GM12878 (cell line): ENCODE measurements at regions not wholly inside any gene's neighbourhood (a gene's known extent, or its start where the extent isn't known, plus 50 kb on each side); places are given as distances from the start of the nearest gene placed in this dataset.

Experiments
- ATAC-seq: fragments of 200-7000 bp; cut with Tn5 transposase; 3 replicates; pipeline ENCODE4 v1.9.1; 2020; ENCODE audit warnings: mild to moderate bottlenecking, moderate library complexity
- BruUV-seq: library from RNA; stranded (reverse); fragments of 400-500 nt; replicated peaks from 2 replicates; lab custom pipeline; 2021; lab: Mats Ljungman, UMichigan
- CTCF ChIA-PET: fragments of 300-600 bp; sonication (Branson Sonifier 250); formaldehyde crosslinking; extraction: SDS; loops from one replicate; lab custom pipeline; 2021; ENCODE audit warnings: inconsistent platforms; lab: Yijun Ruan, JAX
- POLR2A ChIA-PET: fragments of 350-600 bp; formaldehyde crosslinking; extraction: SDS; loops from one replicate; lab custom pipeline; 2021; ENCODE audit warnings: inconsistent platforms; lab: Charles Lee
- RAD21 ChIA-PET: fragments of 300-600 bp; sonication (Branson Sonifier 250); formaldehyde crosslinking; loops from one replicate; lab custom pipeline; 2023; ENCODE audit warnings: antibody characterized with exemption; ENCODE audit not compliant: unreplicated experiment; lab: Charles Lee
- SMC1A ChIA-PET: fragments of 300-600 bp; sonication (Branson Sonifier 250); formaldehyde crosslinking; loops from one replicate; lab custom pipeline; 2023; ENCODE audit not compliant: unreplicated experiment, uncharacterized antibody; lab: Charles Lee
- DNase-seq: peaks from one replicate; pipeline ENCODE4 v3.0.0-alpha.2; 2011; ENCODE audit warnings: low read depth, low spot score
- FAIRE-seq: peaks from 3 replicates; lab custom pipeline; 2011; peaks lifted over from hg19 to GRCh38; lab: Jason Lieb, UNC
- H2AFZ ChIP-seq: 2 replicates; pipeline ENCODE4 v1.6.0; 2011; ENCODE audit warnings: low read depth, low read length, control low read depth; ENCODE audit not compliant: control insufficient read depth
- H3K27ac ChIP-seq: 2 replicates; pipeline ENCODE4 v1.5.1; 2011; ENCODE audit warnings: control low read depth; ENCODE audit not compliant: control insufficient read depth, insufficient read depth
- H3K27me3 ChIP-seq, 2 experiments: replicated peaks in 1 of 2; 2 replicates each; pipeline versions ENCODE4 v1.6.0 to v1.6.1; 2011; ENCODE audit warnings: low read length in 1 of 2; ENCODE audit not compliant: control insufficient read depth in 2 of 2, insufficient read depth in 2 of 2
- H3K36me3 ChIP-seq, 2 experiments: 2 replicates each; pipeline ENCODE4 v1.5.1; 2011; ENCODE audit warnings: low read length in 1 of 2; ENCODE audit not compliant: control insufficient read depth in 2 of 2, insufficient read depth in 2 of 2
- H3K4me1 ChIP-seq: 2 replicates; pipeline ENCODE4 v1.6.1; 2011; ENCODE audit warnings: mild to moderate bottlenecking, low read length, moderate library complexity, mixed read lengths; ENCODE audit not compliant: control insufficient read depth, insufficient read depth
- H3K4me2 ChIP-seq: 2 replicates; pipeline ENCODE4 v1.6.0; 2011; ENCODE audit warnings: control low read depth; ENCODE audit not compliant: control insufficient read depth, insufficient read depth
- H3K4me3 ChIP-seq: fragments of 200-600 bp; sonication (generic); 2 replicates; pipeline ENCODE4 v1.5.1; 2016
- H3K79me2 ChIP-seq: 2 replicates; pipeline ENCODE4 v1.6.0; 2011; ENCODE audit warnings: low read length; ENCODE audit not compliant: control insufficient read depth, insufficient read depth
- H3K9ac ChIP-seq: 2 replicates; pipeline ENCODE4 v1.8.0; 2011; ENCODE audit warnings: low read length, control low read depth, mixed read lengths; ENCODE audit not compliant: control insufficient read depth, insufficient read depth
- H3K9me3 ChIP-seq: replicated peaks from 3 replicates; pipeline ENCODE4 v1.5.1; 2011; ENCODE audit warnings: mild to moderate bottlenecking, low read length; ENCODE audit not compliant: control insufficient read depth, insufficient read depth
- H4K20me1 ChIP-seq: 2 replicates; pipeline ENCODE4 v1.6.0; 2011; ENCODE audit not compliant: control insufficient read depth, insufficient read depth
- ASH2L ChIP-seq: fragments of 300-600, 200-600 bp; sonication (generic); IDR thresholded peaks from 2 replicates; pipeline ENCODE4 v1.6.1; 2017; ENCODE audit warnings: low read depth, mild to moderate bottlenecking, borderline replicate concordance
- BRCA1 ChIP-seq: IDR thresholded peaks from 2 replicates; pipeline ENCODE4 v1.6.1; 2011; ENCODE audit warnings: low read depth, low read length, improper control_type of control experiment
- CBFB ChIP-seq: IDR thresholded peaks from 2 replicates; pipeline ENCODE4 v1.6.1; 2016; ENCODE audit warnings: antibody characterized with exemption, low read depth
- KAT2A ChIP-seq: conservative IDR thresholded peaks from 2 replicates; pipeline ENCODE4 v1.6.1; 2011; ENCODE audit warnings: low read depth, low read length; ENCODE audit not compliant: control insufficient read depth
- NR2F1 ChIP-seq: fragments of 450-650 bp; conservative IDR thresholded peaks from 2 replicates; pipeline ENCODE4 v1.6.1; 2017; ENCODE audit warnings: mild to moderate bottlenecking
- NRF1 ChIP-seq: conservative IDR thresholded peaks from 2 replicates; pipeline ENCODE4 v1.6.1; 2011; ENCODE audit warnings: mild to moderate bottlenecking, low read depth, low read length, improper control_type of control experiment
- REST ChIP-seq: IDR thresholded peaks from 2 replicates; pipeline ENCODE4 v1.6.1; 2012; ENCODE audit warnings: mild to moderate bottlenecking, low read depth, low read length
- RFX5 ChIP-seq: IDR thresholded peaks from 2 replicates; pipeline ENCODE4 v1.6.1; 2011; ENCODE audit warnings: low read depth, low read length, improper control_type of control experiment
- SIN3A ChIP-seq: IDR thresholded peaks from 2 replicates; pipeline ENCODE4 v1.6.1; 2012; ENCODE audit warnings: low read depth, low read length, improper control_type of control experiment
- SIX5 ChIP-seq: IDR thresholded peaks from 2 replicates; pipeline ENCODE4 v1.6.1; 2011; ENCODE audit warnings: mild to moderate bottlenecking, low read depth, low read length, moderate library complexity; ENCODE audit not compliant: severe bottlenecking
- SMC3 ChIP-seq: IDR thresholded peaks from 2 replicates; pipeline ENCODE4 v1.6.1; 2011; ENCODE audit warnings: low read length, improper control_type of control experiment, borderline replicate concordance
- TARDBP ChIP-seq: IDR thresholded peaks from 2 replicates; pipeline ENCODE4 v1.6.1; 2016; ENCODE audit warnings: borderline replicate concordance
- ZSCAN29 ChIP-seq: fragments of 450-650 bp; IDR thresholded peaks from 2 replicates; pipeline ENCODE4 v1.6.1; 2017; ENCODE audit warnings: mild to moderate bottlenecking, moderate library complexity
- WGBS: methylation state at CpG from one replicate; pipeline ENCODE4 v1.1.6; 2016; ENCODE audit warnings: low lambda C conversion rate; ENCODE audit not compliant: insufficient replicate concordance, insufficient coverage; ENCODE audit errors: missing lambda C conversion rate; 5-methylcytosine and 5-hydroxymethylcytosine counted together
- in situ Hi-C: fragments of 300-500 bp; cut with MboI; formaldehyde crosslinking; loops from 9 replicates; pipeline ENCODE4 v1.14.3; 2018; ENCODE audit warnings: mixed read lengths
- intact Hi-C: fragments of 100-400 bp; cut with micrococcal nuclease; formaldehyde crosslinking; loops from one replicate; pipeline ENCODE4 v1.14.2; 2022; ENCODE audit not compliant: unreplicated experiment
- TF ChIP-seq, protein P1 (sequence below): IDR thresholded peaks from 2 replicates; pipeline ENCODE4 v1.6.1; 2012; ENCODE audit warnings: low read depth, low read length, improper control_type of control experiment
- TF ChIP-seq, protein P2 (sequence below): IDR thresholded peaks from 2 replicates; pipeline ENCODE4 v1.6.1; 2012; ENCODE audit warnings: low read length, inconsistent platforms
- TF ChIP-seq, protein P3 (sequence below): IDR thresholded peaks from 2 replicates; pipeline ENCODE4 v1.6.1; 2012; ENCODE audit warnings: improper control_type of control experiment, low read depth, low read length; ENCODE audit not compliant: insufficient replicate concordance

DNA sequence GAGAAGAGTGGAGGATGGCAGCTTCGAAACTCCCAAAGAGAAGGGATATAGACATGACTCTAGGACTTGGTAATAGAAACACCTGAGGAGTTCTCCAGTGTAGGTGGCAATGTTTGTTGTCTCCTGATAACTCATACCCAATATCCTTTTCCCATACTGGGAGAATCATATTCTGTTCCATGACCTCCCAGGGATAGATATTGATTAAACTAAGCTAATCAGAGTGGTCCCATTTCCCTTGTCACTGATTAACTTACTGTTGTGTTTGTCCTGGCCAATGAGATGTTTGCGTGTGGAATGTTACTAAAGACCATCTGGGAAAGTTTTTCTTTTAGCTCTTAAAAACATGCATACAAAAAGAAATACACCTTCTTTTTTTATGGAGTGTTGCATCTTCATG, 85.6 kb downstream of the RPL22L1 start:
- H3K27ac ChIP-seq, result no peak overlapping the region
- ChIA-PET POLR2A (no interaction called here), RAD21 (no interaction called here), CTCF (interaction anchor here (1.2 kb wide), 1 partner anchor 27 kb away, joined by 6 read pairs; no protein-coding TSS in a partner anchor), SMC1A (interaction anchor here (0.7 to 1.5 kb wide), 3 partner anchors 27 to 319 kb away, joined by 3 read pairs; no protein-coding TSS in a partner anchor)
- no peaks in the 10 kb centered on the region for H3K79me2 ChIP-seq
- no peak overlapping the region for H3K4me2 ChIP-seq
- no peak overlapping the region for H2AFZ ChIP-seq
- ATAC-seq (no peak), FAIRE-seq (no peak), DNase-seq (no peak)
- no peaks in the 10 kb centered on the region for H3K9me3 ChIP-seq
- no peaks in the 10 kb centered on the region for H3K36me3 ChIP-seq
- H3K27me3 ChIP-seq, result peaks cover 0 to 3% of the 10 kb centered on the region in 2 experiments; a peak in 1 of 4 replicates
- in situ Hi-C loops (no loop called here), intact Hi-C loops (no loop called here)
- no peaks in the 10 kb centered on the region for H4K20me1 ChIP-seq
- 50% methylated on average over 2 of the region's 2 CpGs for WGBS
- H3K4me3 ChIP-seq, result no peak overlapping the region
- H3K4me1 ChIP-seq, result no peaks in the 10 kb centered on the region
- no TSS peak for BruUV-seq
- no peak overlapping the region for H3K9ac ChIP-seq
- TF ChIP-seq REST (no peak), ZSCAN29 (no peak), SIX5 (no peak), BRCA1 (no peak), SMC3 (no peak), RFX5 (no peak), KAT2A (no peak), TARDBP (no peak), NR2F1 (no peak), NRF1 (no peak), ASH2L (no peak), SIN3A (no peak), CBFB (no peak)
- TF ChIP-seq, protein P1, sequence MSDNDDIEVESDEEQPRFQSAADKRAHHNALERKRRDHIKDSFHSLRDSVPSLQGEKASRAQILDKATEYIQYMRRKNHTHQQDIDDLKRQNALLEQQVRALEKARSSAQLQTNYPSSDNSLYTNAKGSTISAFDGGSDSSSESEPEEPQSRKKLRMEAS, result no peak
- TF ChIP-seq, protein P2, sequence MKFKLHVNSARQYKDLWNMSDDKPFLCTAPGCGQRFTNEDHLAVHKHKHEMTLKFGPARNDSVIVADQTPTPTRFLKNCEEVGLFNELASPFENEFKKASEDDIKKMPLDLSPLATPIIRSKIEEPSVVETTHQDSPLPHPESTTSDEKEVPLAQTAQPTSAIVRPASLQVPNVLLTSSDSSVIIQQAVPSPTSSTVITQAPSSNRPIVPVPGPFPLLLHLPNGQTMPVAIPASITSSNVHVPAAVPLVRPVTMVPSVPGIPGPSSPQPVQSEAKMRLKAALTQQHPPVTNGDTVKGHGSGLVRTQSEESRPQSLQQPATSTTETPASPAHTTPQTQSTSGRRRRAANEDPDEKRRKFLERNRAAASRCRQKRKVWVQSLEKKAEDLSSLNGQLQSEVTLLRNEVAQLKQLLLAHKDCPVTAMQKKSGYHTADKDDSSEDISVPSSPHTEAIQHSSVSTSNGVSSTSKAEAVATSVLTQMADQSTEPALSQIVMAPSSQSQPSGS, result no peak
- TF ChIP-seq, protein P3, sequence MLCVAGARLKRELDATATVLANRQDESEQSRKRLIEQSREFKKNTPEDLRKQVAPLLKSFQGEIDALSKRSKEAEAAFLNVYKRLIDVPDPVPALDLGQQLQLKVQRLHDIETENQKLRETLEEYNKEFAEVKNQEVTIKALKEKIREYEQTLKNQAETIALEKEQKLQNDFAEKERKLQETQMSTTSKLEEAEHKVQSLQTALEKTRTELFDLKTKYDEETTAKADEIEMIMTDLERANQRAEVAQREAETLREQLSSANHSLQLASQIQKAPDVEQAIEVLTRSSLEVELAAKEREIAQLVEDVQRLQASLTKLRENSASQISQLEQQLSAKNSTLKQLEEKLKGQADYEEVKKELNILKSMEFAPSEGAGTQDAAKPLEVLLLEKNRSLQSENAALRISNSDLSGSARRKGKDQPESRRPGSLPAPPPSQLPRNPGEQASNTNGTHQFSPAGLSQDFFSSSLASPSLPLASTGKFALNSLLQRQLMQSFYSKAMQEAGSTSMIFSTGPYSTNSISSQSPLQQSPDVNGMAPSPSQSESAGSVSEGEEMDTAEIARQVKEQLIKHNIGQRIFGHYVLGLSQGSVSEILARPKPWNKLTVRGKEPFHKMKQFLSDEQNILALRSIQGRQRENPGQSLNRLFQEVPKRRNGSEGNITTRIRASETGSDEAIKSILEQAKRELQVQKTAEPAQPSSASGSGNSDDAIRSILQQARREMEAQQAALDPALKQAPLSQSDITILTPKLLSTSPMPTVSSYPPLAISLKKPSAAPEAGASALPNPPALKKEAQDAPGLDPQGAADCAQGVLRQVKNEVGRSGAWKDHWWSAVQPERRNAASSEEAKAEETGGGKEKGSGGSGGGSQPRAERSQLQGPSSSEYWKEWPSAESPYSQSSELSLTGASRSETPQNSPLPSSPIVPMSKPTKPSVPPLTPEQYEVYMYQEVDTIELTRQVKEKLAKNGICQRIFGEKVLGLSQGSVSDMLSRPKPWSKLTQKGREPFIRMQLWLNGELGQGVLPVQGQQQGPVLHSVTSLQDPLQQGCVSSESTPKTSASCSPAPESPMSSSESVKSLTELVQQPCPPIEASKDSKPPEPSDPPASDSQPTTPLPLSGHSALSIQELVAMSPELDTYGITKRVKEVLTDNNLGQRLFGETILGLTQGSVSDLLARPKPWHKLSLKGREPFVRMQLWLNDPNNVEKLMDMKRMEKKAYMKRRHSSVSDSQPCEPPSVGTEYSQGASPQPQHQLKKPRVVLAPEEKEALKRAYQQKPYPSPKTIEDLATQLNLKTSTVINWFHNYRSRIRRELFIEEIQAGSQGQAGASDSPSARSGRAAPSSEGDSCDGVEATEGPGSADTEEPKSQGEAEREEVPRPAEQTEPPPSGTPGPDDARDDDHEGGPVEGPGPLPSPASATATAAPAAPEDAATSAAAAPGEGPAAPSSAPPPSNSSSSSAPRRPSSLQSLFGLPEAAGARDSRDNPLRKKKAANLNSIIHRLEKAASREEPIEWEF, result no peak
